GM12872 (cell line): ENCODE measurements at regions not wholly inside any gene's neighbourhood (a gene's known extent, or its start where the extent isn't known, plus 50 kb on each side); places are given as distances from the start of the nearest gene placed in this dataset.

ENCODE experiments used
- CTCF ChIP-seq: IDR thresholded peaks from 3 replicates; pipeline ENCODE4 v1.5.1; 2011; ENCODE audit warnings: low read depth, mild to moderate bottlenecking, low read length, moderate library complexity; ENCODE audit not compliant: insufficient read depth

GRCh38 chr14:94676495-94677185 lies 64.4 kb downstream of the SERPINA3 start:
- TF ChIP-seq CTCF: no peak

GRCh38 chr14:94675036-94675435 lies 62.8 kb downstream of the SERPINA3 start:
- TF ChIP-seq CTCF: no peak

DNA sequence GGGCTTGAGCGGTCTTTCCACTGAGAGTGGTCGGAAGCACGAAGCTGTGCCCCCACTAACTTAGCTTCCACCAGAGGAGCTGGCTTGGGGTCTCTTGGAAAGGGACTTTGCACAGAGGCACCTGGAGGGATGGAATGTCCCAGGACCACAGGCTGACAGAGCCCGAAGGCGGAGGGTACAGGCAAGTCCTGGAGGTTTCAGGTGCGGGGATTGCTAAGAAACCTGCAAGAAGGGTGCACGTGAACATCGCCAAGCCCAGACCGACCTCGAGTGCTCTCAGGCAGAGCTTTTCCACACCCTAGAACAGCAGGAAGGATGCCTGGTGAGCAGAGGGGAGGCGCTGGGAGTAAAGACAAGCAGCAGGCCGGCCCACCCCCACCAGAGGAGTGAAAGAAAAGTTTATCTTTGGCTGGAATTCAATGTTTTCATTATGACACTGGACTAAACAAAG lies 61.6 kb downstream of the SERPINA3 start:
- TF ChIP-seq CTCF: no peak
